Adrenal gland (tissue), 9 donors: ENCODE measurements at regions not wholly inside any gene's neighbourhood (a gene's known extent, or its start where the extent isn't known, plus 50 kb on each side); places are given as distances from the start of the nearest gene placed in this dataset.
"Not testable (repeated sequence)": the region's sequence is repeated elsewhere in the genome, so short reads cannot be mapped to it uniquely, and the experiment has no call there.

Source experiments
- DNase-seq, 7 donors: peaks; one replicate each; pipeline ENCODE4 v3.0.0-alpha.2; 2019 to 2020
- H3K27ac ChIP-seq, 5 donors: fragments of 200-600 bp; sonication (generic) in 4 of 5; 1 replicate in 3 of 5; 2 replicates in 2 of 5; pipeline versions ENCODE4 v1.5.1 to v1.8.0; 2016 to 2020; ENCODE audit warnings: mild to moderate bottlenecking in 1 of 5
- H3K27me3 ChIP-seq: fragments of 200-600 bp; 2 replicates; pipeline ENCODE4 v1.8.0; 2021
- H3K36me3 ChIP-seq, 2 donors: fragments of 200-600 bp; replicated peaks in 1 of 2; 1 replicate in 1 of 2; 2 replicates in 1 of 2; pipeline versions ENCODE4 v1.5.1 to v1.8.0; 2018 to 2022
- H3K4me1 ChIP-seq, 2 donors: fragments of 200-600 bp; replicated peaks in 1 of 2; 1 replicate in 1 of 2; 2 replicates in 1 of 2; pipeline versions ENCODE4 v1.5.1 to v1.8.0; 2018 to 2021
- H3K4me3 ChIP-seq, 4 donors: fragments of 200-600 bp; sonication (generic) in 3 of 4; one replicate each; pipeline ENCODE4 v1.5.1; 2016 to 2018
- H3K9me3 ChIP-seq, 3 donors: fragments of 200-600 bp; sonication (generic) in 1 of 3; replicated peaks in 1 of 3; 1 replicate in 2 of 3; 2 replicates in 1 of 3; pipeline versions ENCODE4 v1.5.1 to v1.8.0; 2016 to 2021
- CTCF ChIP-seq, 6 experiments: fragments of 450-650 bp in 4 of 6; fragments of 200-600 bp in 2 of 6; sonication (generic) in 1 of 6; IDR thresholded peaks; 1 replicate in 5 of 6; 2 replicates in 1 of 6; pipeline versions ENCODE4 v1.5.1 to v1.8.0; 2016 to 2021; ENCODE audit warnings: antibody characterized with exemption in 6 of 6, mild to moderate bottlenecking in 2 of 6, moderate library complexity in 1 of 6
- POLR2A ChIP-seq, 2 donors: fragments of 450-650 bp; IDR thresholded peaks; one replicate each; pipeline ENCODE4 v1.6.1; 2017; ENCODE audit warnings: antibody characterized with exemption in 2 of 2, mild to moderate bottlenecking in 2 of 2, moderate library complexity in 1 of 2
- WGBS, 4 donors: extraction: QIAGEN DNeasy Blood & Tissue Kit in 2 of 4; methylation state at CpG; one replicate each; pipeline versions ENCODE4 v1.1.5 to v1.1.7; 2013 to 2017; 5-methylcytosine and 5-hydroxymethylcytosine counted together
- intact Hi-C, 2 donors: fragments of 100-400 bp; cut with DNase I; formaldehyde crosslinking; loops; one replicate each; pipeline versions ENCODE4 v1.14.1 to v1.15.0; 2022 to 2023
- donor health status: healthy with polysubstance abuse.
- donor health status: Bipolar disorder and iron deficiency.
- donor health status: DM: yes; HTN: yes; CAD: no.
- donor health status: DM: no; HTN: no; CAD: no.
- donor health status: DM: no; HTN: no; CAD: no.

GRCh38 chr2:77866661-77867060 lies 344.5 kb upstream of the LRRTM4 start:
- no peak for DNase-seq
- 46 to 63% (median 49%) methylated on average over 3 of the region's 3 CpGs for WGBS, 4 donors
- Histone ChIP-seq H3K27me3 (no peaks in the 10 kb centered on the region), H3K9me3 (no peaks in the 10 kb centered on the region), H3K4me3 (no peak overlapping the region), H3K27ac (no peak overlapping the region), H3K4me1 (no peaks in the 10 kb centered on the region), H3K36me3 (no peaks in the 10 kb centered on the region)
- intact Hi-C loops, result no loop called here
- no peak for TF ChIP-seq CTCF (IDR thresholded peaks at IDR 0.05)
- TF ChIP-seq POLR2A (IDR thresholded peaks at IDR 0.05), result no peak

GRCh38 chr2:77867146-77867545 lies 345.0 kb upstream of the LRRTM4 start:
- no peaks in the 10 kb centered on the region for H3K27me3 ChIP-seq
- intact Hi-C loops, result no loop called here

GRCh38 chr2:77873506-77873905 lies 351.3 kb upstream of the LRRTM4 start:
- DNase-seq, result no peak
- no peak overlapping the region for H3K4me3 ChIP-seq
- TF ChIP-seq POLR2A (IDR thresholded peaks at IDR 0.05) (no peak), CTCF (IDR thresholded peaks at IDR 0.05) (no peak)
- no peak overlapping the region for H3K27ac ChIP-seq
- H3K4me1 ChIP-seq, result no peaks in the 10 kb centered on the region
- intact Hi-C loops, result no loop called here
- H3K9me3 ChIP-seq, result no peaks in the 10 kb centered on the region
- H3K27me3 ChIP-seq, result no peaks in the 10 kb centered on the region
- WGBS, 4 donors, result 72 to 87% (median 73%) methylated on average over 3 of the region's 3 CpGs
- no peaks in the 10 kb centered on the region for H3K36me3 ChIP-seq

More at GRCh38 chr2:77867146-77867545, 345.0 kb upstream of the LRRTM4 start:
- TF ChIP-seq CTCF (IDR thresholded peaks at IDR 0.05), result no peak
- no peak for TF ChIP-seq POLR2A (IDR thresholded peaks at IDR 0.05)
- no peaks in the 10 kb centered on the region for H3K36me3 ChIP-seq
- H3K4me3 ChIP-seq, result no peak overlapping the region
- no peak for DNase-seq
- no peaks in the 10 kb centered on the region for H3K4me1 ChIP-seq
- no peaks in the 10 kb centered on the region for H3K9me3 ChIP-seq
- no peak overlapping the region for H3K27ac ChIP-seq

- H3K27me3 ChIP-seq, H3K4me1 ChIP-seq, intact Hi-C loops, DNase-seq, H3K4me3 ChIP-seq, H3K36me3 ChIP-seq, H3K27ac ChIP-seq, H3K9me3 ChIP-seq: not testable (repeated sequence)
- 75 to 88% (median 86%) methylated on average over 6 of the region's 6 CpGs for WGBS, 4 donors
Observed at GRCh38 chr2:77900211-77900610, 378.0 kb upstream of the LRRTM4 start.

GRCh38 chr2:77910136-77910535 lies 388.0 kb upstream of the LRRTM4 start:
- no peaks in the 10 kb centered on the region for H3K27me3 ChIP-seq
- no peaks in the 10 kb centered on the region for H3K36me3 ChIP-seq
- H3K4me1 ChIP-seq, result no peaks in the 10 kb centered on the region
- DNase-seq, result no peak
- H3K9me3 ChIP-seq, result no peaks in the 10 kb centered on the region
- no peak for TF ChIP-seq POLR2A (IDR thresholded peaks at IDR 0.05)
- no peak for TF ChIP-seq CTCF (IDR thresholded peaks at IDR 0.05)
- no peak overlapping the region for H3K4me3 ChIP-seq
- H3K27ac ChIP-seq, result no peak overlapping the region
- intact Hi-C loops, result no loop called here
- 68 to 81% (median 70%) methylated on average over 3 of the region's 3 CpGs for WGBS, 4 donors
